ENCODE measurements at regions not wholly inside any gene's neighbourhood (a gene's known extent, or its start where the extent isn't known, plus 50 kb on each side); places are given as distances from the start of the nearest gene placed in this dataset.
"Not testable (repeated sequence)": the region's sequence is repeated elsewhere in the genome, so short reads cannot be mapped to it uniquely, and the experiment has no call there.

DNA sequence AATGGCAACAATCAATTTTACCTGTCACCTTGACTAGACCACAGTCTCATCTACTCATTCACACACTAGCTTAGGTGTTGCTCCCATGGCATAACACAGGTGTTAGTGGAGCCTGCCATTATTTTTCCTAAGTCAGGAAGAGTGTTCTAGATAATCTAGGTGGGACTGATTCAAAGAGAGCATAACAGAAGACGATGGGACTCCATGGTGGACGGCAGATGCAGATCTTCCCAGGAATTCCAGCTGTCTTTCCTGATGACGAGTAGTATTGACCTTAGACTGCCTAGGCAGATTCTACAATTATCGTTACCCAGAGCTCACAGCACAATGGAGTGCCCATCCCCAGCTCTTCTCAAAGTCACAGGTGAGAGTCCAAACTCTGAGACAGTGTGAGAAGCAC lies 589.0 kb downstream of the TMEM121 start:
- intact Hi-C loops (cut with DNase I; ENCODE audit: low total_unique reads): no loop called here
- Histone ChIP-seq H3K36me3 (no peaks in the 10 kb centered on the region), H3K27me3 (peaks cover 0 to 20% (median 6%) of the 10 kb centered on the region in 3 donors), H3K4me3 (no peak overlapping the region), H3K27ac (no peak overlapping the region), H3K4me1 (no peaks in the 10 kb centered on the region), H3K9me3 (no peaks in the 10 kb centered on the region)
- no peak for TF ChIP-seq EP300 (IDR thresholded peaks at IDR 0.05)
- no peak for TF ChIP-seq POLR2AphosphoS5 (IDR thresholded peaks at IDR 0.05)
- no peak for TF ChIP-seq POLR2A (IDR thresholded peaks at IDR 0.05)
- TF ChIP-seq, protein P1, sequence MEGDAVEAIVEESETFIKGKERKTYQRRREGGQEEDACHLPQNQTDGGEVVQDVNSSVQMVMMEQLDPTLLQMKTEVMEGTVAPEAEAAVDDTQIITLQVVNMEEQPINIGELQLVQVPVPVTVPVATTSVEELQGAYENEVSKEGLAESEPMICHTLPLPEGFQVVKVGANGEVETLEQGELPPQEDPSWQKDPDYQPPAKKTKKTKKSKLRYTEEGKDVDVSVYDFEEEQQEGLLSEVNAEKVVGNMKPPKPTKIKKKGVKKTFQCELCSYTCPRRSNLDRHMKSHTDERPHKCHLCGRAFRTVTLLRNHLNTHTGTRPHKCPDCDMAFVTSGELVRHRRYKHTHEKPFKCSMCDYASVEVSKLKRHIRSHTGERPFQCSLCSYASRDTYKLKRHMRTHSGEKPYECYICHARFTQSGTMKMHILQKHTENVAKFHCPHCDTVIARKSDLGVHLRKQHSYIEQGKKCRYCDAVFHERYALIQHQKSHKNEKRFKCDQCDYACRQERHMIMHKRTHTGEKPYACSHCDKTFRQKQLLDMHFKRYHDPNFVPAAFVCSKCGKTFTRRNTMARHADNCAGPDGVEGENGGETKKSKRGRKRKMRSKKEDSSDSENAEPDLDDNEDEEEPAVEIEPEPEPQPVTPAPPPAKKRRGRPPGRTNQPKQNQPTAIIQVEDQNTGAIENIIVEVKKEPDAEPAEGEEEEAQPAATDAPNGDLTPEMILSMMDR (IDR thresholded peaks at IDR 0.05): no peak
- 48 to 65% (median 55%) methylated on average over 4 of the region's 4 CpGs for WGBS, 5 donors
- no peak for DNase-seq

DNA sequence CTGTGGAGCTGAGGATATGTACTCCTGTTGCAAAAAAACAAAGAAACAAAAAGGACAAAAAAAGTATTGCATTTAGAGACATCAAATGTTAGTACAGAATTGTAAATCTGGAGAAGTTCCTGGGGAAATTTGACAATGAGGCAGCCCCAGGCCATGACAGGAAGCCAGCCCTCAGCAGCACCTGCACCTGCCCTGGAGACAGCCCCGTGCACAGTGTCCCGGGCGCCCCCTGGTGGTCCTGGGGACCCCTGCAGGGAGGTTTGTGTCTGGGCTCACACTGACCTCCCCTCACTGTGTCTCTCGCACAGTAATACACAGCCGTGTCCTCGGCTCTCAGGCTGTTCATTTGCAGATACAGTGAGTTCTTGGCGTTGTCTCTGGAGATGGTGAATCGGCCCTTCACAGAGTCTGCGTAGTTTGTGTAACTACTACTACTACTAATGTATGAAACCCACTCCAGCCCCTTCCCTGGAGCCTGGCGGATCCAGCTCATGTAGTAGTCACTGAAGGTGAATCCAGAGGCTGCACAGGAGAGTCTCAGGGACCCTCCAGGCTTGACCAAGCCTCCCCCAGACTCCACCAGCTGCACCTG lies 590.1 kb downstream of the TMEM121 start:
- H3K4me3 ChIP-seq; DNase-seq; H3K27ac ChIP-seq; intact Hi-C loops (cut with DNase I; ENCODE audit: low total_unique reads); H3K4me1 ChIP-seq; H3K9me3 ChIP-seq; H3K36me3 ChIP-seq: not testable (repeated sequence)
- 42 to 89% (median 71%) methylated on average over 1 to 10 of the region's 10 CpGs; no CpG with 5 or more reads in 1 of the 5 donors for WGBS, 5 donors
- TF ChIP-seq, protein P1 (IDR thresholded peaks at IDR 0.05): peak in 2 of 7 experiments; percentile 21 to 38
- peaks cover 0 to 27% (median 6%) of the 10 kb centered on the region in 3 donors for H3K27me3 ChIP-seq

DNA sequence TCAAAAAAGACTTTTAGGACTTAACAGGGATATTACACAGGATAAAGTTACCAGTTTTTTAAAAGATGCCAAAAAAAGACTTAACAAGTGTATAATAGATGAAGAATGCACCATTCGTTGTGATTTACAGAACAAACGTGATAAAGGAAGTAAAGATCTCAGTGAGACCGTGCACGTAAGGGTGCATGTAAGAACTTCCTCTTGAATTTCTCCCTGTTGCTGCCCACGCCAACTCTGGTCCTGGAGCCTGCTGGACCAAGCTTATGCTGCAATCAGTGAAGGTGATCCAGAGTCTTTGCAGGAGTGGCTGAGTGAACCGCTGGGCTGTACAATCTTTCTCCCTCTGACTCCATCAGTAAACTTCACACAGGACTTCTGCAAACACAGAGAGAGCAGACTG lies 593.7 kb downstream of the TMEM121 start:
- DNase-seq: no peak
- WGBS, 5 donors: 33 to 54% (median 50%) methylated on average over 6 of the region's 6 CpGs
- intact Hi-C loops (cut with DNase I; ENCODE audit: low total_unique reads): no loop called here

DNA sequence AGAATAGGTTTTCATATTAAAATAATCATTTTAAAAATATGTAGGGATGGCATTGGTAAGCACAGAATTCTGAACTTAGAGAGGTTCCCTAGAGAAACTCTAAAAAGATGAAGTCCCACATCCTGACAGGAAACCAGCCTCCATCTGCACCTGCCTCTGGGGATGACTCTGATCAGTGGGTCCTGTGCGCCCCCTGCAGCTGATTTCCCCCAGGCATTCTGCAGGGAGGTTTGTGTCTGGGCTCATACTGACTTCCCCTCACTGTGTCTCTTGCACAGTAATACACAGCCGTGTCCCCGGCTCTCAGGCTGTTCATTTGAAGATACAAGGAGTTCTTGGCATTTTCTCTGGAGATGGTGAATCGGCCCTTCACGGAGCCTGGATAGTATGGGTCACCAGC lies 602.9 kb downstream of the TMEM121 start:
- H3K9me3 ChIP-seq: no peaks in the 10 kb centered on the region
- TF ChIP-seq, protein P1 (IDR thresholded peaks at IDR 0.05): no peak
- WGBS, 5 donors: 61 to 77% (median 68%) methylated on average over 4 to 5 of the region's 5 CpGs
- intact Hi-C loops (cut with DNase I; ENCODE audit: low total_unique reads): no loop called here
- DNase-seq: peak in 1 of 2 donors; percentile 18
- H3K4me1 ChIP-seq: no peaks in the 10 kb centered on the region
- H3K27me3 ChIP-seq: peaks cover 0 to 39% (median 0%) of the 10 kb centered on the region in 3 donors
- no peak overlapping the region for H3K4me3 ChIP-seq
- H3K36me3 ChIP-seq: no peaks in the 10 kb centered on the region
- no peak overlapping the region for H3K27ac ChIP-seq

More for the DNA sequence above, 593.7 kb downstream of the TMEM121 start:
- H3K4me3 ChIP-seq: no peak overlapping the region
- TF ChIP-seq EP300 (IDR thresholded peaks at IDR 0.05) (no peak), POLR2AphosphoS5 (IDR thresholded peaks at IDR 0.05) (no peak), POLR2A (IDR thresholded peaks at IDR 0.05) (no peak)
- TF ChIP-seq, protein P1 (IDR thresholded peaks at IDR 0.05): no peak
- H3K27me3 ChIP-seq: peaks cover 0 to 46% (median 6%) of the 10 kb centered on the region in 3 donors
- H3K4me1 ChIP-seq: no peaks in the 10 kb centered on the region
- no peaks in the 10 kb centered on the region for H3K9me3 ChIP-seq
- no peak overlapping the region for H3K27ac ChIP-seq
- H3K36me3 ChIP-seq: no peaks in the 10 kb centered on the region

DNA sequence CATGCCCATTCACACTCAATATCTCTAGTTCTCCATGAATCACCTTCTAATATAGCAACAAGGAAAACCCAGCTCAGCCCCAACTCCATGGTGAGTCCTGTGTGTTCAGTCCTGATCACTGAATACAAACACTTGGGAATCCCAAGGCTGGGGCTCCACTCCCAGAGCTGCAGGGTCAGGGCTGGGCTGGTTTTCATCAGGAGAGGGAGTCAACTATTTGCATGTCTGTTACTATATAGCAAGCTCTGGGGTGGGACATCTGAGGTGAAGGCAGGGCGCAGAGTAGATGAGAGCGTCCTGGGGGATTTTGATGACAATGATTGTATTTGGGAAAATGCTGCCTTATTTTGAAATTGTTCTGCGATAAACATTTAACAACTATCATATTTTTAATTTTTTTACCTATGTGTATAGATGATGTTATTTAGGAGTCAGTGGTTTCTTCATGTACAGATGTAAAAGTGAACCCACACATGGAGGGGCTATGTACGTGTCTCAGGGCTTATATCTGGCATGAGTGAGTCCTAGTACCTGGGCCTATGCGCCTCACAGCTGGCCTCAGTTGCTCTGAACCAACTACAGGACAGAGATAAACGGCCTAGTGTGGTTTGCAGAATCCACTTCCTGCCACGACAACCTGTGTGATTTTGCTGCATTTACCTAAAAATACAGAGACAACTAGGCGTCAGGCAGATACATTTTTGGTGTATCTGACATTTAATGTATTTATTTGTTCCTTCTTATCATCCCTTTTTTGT lies 603.7 kb downstream of the TMEM121 start:
- H3K9me3 ChIP-seq; intact Hi-C loops (cut with DNase I; ENCODE audit: low total_unique reads); H3K27ac ChIP-seq; H3K36me3 ChIP-seq; H3K4me1 ChIP-seq; H3K4me3 ChIP-seq; DNase-seq: not testable (repeated sequence)
- 51 to 62% (median 58%) methylated on average over 8 of the region's 8 CpGs for WGBS, 5 donors
- H3K27me3 ChIP-seq: peaks cover 0 to 39% (median 0%) of the 10 kb centered on the region in 3 donors

DNA sequence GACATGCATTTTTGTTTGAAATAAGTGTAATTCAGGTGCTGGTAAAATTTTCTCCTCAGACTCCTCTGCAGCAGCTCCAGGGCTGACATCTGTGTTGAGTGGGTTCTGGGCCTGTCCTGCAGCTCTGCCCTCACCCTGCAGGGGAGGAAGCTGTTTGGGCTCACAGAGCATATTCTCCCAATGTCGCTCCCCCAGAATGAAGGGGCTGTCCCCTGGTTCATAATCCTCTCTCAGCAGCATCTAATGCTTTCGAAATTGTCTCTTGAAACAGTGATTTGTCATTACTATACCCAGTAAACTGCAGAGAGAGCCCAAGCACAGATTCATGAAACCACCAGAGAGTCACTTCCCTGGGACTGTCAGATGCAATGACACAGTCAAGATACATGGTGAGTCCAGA lies 606.7 kb downstream of the TMEM121 start:
- H3K4me3 ChIP-seq; DNase-seq; H3K9me3 ChIP-seq; H3K27ac ChIP-seq; H3K4me1 ChIP-seq; intact Hi-C loops (cut with DNase I; ENCODE audit: low total_unique reads); H3K36me3 ChIP-seq: not testable (repeated sequence)
- WGBS, 5 donors: 29 to 50% (median 37%) methylated on average over 2 of the region's 2 CpGs
- peaks cover 0 to 19% (median 0%) of the 10 kb centered on the region in 3 donors for H3K27me3 ChIP-seq

Data from stomach (tissue), 8 donors.